Trophoblast cell (in vitro differentiated cells and primary cell): ENCODE measurements at regions not wholly inside any gene's neighbourhood (a gene's known extent, or its start where the extent isn't known, plus 50 kb on each side); places are given as distances from the start of the nearest gene placed in this dataset.
A peak's percentile ranks its signal among the peaks of the same experiment; 100 is the strongest.

Experiments
- DNase-seq, 2 donors: peaks; one replicate each; pipeline ENCODE4 v3.0.0-alpha.2; 2016
- H2AFZ ChIP-seq: 2 replicates; pipeline ENCODE4 v1.6.1; 2013; ENCODE audit warnings: low read length, moderate library complexity, mild to moderate bottlenecking; ENCODE audit not compliant: insufficient read depth, poor library complexity
- H2AK5ac ChIP-seq: 2 replicates; pipeline ENCODE4 v1.6.1; 2013; ENCODE audit warnings: mild to moderate bottlenecking, low read length
- H2BK120ac ChIP-seq: 2 replicates; pipeline ENCODE4 v1.6.1; 2013; ENCODE audit warnings: low read length, mild to moderate bottlenecking, moderate library complexity; ENCODE audit not compliant: insufficient read depth, poor library complexity
- H2BK12ac ChIP-seq: 2 replicates; pipeline ENCODE4 v1.6.1; 2013; ENCODE audit warnings: mild to moderate bottlenecking, low read length, moderate library complexity
- H2BK5ac ChIP-seq: 2 replicates; pipeline ENCODE4 v1.6.1; 2013; ENCODE audit warnings: low read length, low read depth, moderate library complexity, mild to moderate bottlenecking; ENCODE audit not compliant: poor library complexity
- H3K14ac ChIP-seq: 2 replicates; pipeline ENCODE4 v1.6.1; 2013; ENCODE audit warnings: mild to moderate bottlenecking, low read length
- H3K18ac ChIP-seq: 2 replicates; pipeline ENCODE4 v1.6.1; 2013; ENCODE audit warnings: mild to moderate bottlenecking, low read length
- H3K23ac ChIP-seq: 2 replicates; pipeline ENCODE4 v1.6.1; 2013; ENCODE audit warnings: low read length
- H3K27ac ChIP-seq: 2 replicates; pipeline ENCODE4 v1.5.1; 2013; ENCODE audit warnings: low read depth, mild to moderate bottlenecking, inconsistent platforms, low read length, moderate library complexity
- H3K27me3 ChIP-seq: 2 replicates; pipeline ENCODE4 v1.6.1; 2013; ENCODE audit warnings: inconsistent platforms, mild to moderate bottlenecking, low read length, moderate library complexity; ENCODE audit not compliant: insufficient read depth
- H3K36me3 ChIP-seq, 2 experiments: 1 replicate in 1 of 2; 2 replicates in 1 of 2; pipeline ENCODE4 v1.6.1; 2013; ENCODE audit warnings: low read length in 2 of 2, mild to moderate bottlenecking in 2 of 2, moderate library complexity in 1 of 2; ENCODE audit not compliant: insufficient read depth in 2 of 2, control insufficient read depth in 1 of 2
- H3K4ac ChIP-seq: 2 replicates; pipeline ENCODE4 v1.6.1; 2013; ENCODE audit warnings: low read depth, mild to moderate bottlenecking, low read length, moderate library complexity
- H3K4me1 ChIP-seq, 2 experiments: 1 replicate in 1 of 2; 2 replicates in 1 of 2; pipeline ENCODE4 v1.6.1; 2013; ENCODE audit warnings: low read length in 2 of 2, mild to moderate bottlenecking in 2 of 2, moderate library complexity in 1 of 2; ENCODE audit not compliant: insufficient read depth in 2 of 2, control insufficient read depth in 1 of 2
- H3K4me2 ChIP-seq: 2 replicates; pipeline ENCODE4 v1.6.1; 2013; ENCODE audit warnings: inconsistent platforms, mild to moderate bottlenecking, low read length, moderate library complexity
- H3K4me3 ChIP-seq: 2 replicates; pipeline ENCODE4 v1.5.1; 2013; ENCODE audit warnings: mild to moderate bottlenecking, low read depth, low read length, inconsistent platforms
- H3K79me1 ChIP-seq: one replicate; pipeline ENCODE4 v1.6.1; 2013; ENCODE audit warnings: low read length
- H3K79me2 ChIP-seq: 2 replicates; pipeline ENCODE4 v1.6.1; 2013; ENCODE audit warnings: low read length, mild to moderate bottlenecking; ENCODE audit not compliant: control insufficient read depth, insufficient read depth, poor library complexity
- H3K9ac ChIP-seq: 2 replicates; pipeline ENCODE4 v1.6.1; 2013; ENCODE audit warnings: mild to moderate bottlenecking, low read length
- H3K9me3 ChIP-seq: 2 replicates; pipeline ENCODE4 v1.6.1; 2013; ENCODE audit warnings: low read depth, mild to moderate bottlenecking, control low read depth, inconsistent platforms, low read length; ENCODE audit not compliant: insufficient read depth
- H4K12ac ChIP-seq: 2 replicates; pipeline ENCODE4 v1.6.1; 2013; ENCODE audit warnings: low read depth, mild to moderate bottlenecking, low read length, moderate library complexity
- H4K8ac ChIP-seq: 2 replicates; pipeline ENCODE4 v1.6.1; 2013; ENCODE audit warnings: low read depth, mild to moderate bottlenecking, low read length, moderate library complexity
- H4K91ac ChIP-seq: one replicate; pipeline ENCODE4 v1.6.1; 2013; ENCODE audit warnings: low read depth, mild to moderate bottlenecking, low read length, moderate library complexity
- WGBS: extraction: QIAGEN DNeasy Blood & Tissue Kit; methylation state at CpG from one replicate; pipeline ENCODE4 v1.1.7; 2013; ENCODE audit warnings: missing lambda C conversion rate; ENCODE audit not compliant: insufficient read length, insufficient coverage; ENCODE audit errors: extremely low coverage; 5-methylcytosine and 5-hydroxymethylcytosine counted together

DNA sequence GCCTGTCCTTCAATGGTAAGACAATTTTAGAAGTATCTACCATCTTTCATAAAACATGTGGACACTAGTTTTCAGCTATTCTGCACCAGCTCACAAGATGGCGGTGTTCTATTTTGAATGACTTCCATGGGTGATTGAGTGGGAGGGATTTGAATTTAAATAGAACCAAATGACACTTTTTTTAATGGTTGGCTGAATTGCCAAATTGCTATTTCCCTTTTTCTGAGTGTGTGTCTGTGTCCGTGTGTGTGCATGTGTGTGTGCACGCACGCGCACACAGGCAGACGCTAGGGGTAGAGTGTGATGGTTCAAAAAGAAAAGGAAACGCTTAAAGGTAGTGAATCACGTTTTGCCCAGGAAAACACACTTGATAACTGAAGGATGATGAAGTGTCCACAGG, 362.6 kb downstream of the DAD1 start:
- no peak overlapping the region for H3K4me3 ChIP-seq
- no peak overlapping the region for H4K8ac ChIP-seq
- H3K4me2 ChIP-seq, result no peak overlapping the region
- no peaks in the 10 kb centered on the region for H3K36me3 ChIP-seq
- H3K9me3 ChIP-seq, result no peaks in the 10 kb centered on the region
- no peaks in the 10 kb centered on the region for H3K79me1 ChIP-seq
- H4K91ac ChIP-seq, result no peak overlapping the region
- no peaks in the 10 kb centered on the region for H3K79me2 ChIP-seq
- no peak overlapping the region for H3K14ac ChIP-seq
- H2AK5ac ChIP-seq, result no peak overlapping the region
- H3K27me3 ChIP-seq, result no peaks in the 10 kb centered on the region
- H3K23ac ChIP-seq, result no peak overlapping the region
- no peak overlapping the region for H3K27ac ChIP-seq
- no peak overlapping the region for H2BK12ac ChIP-seq
- no peak overlapping the region for H4K12ac ChIP-seq
- no peak overlapping the region for H2BK5ac ChIP-seq
- H3K9ac ChIP-seq, result no peak overlapping the region
- no peak overlapping the region for H3K4ac ChIP-seq
- peak; percentile 12 to 40 for DNase-seq
- H2BK120ac ChIP-seq, result no peak overlapping the region
- H2AFZ ChIP-seq, result no peak overlapping the region
- H3K18ac ChIP-seq, result no peak overlapping the region
- no CpG with 5 or more reads among the region's 8 CpGs for WGBS
- no peaks in the 10 kb centered on the region for H3K4me1 ChIP-seq

DNA sequence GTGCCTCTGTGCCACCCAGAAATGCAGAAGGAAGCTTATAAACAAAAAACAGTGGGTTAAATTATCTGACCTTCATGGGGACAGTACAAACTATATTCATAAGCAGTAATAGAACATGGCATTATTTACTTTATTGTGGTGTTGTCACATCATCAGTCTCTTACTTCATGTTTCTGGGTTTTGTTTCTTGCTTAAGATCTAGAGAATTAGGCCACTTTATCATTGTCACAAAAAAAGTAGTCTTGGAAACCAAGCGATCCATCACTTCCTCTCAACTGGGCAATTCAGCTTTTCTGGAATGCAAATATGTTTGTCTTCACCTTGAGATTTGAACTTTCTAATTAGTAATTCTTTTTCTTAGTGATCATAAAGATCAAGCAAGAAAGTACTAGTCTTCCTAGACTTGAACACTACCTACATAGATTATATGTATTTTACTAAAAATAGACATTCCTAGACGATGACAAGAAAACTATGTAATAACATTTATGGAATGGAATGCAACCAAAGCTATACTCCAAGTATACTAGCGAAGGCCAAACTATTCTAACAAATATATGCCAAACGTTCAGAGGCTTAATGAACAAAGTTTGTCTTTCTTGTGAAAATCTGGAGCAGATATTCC, 363.4 kb downstream of the DAD1 start:
- Histone ChIP-seq H3K27me3 (no peaks in the 10 kb centered on the region), H2AFZ (no peak overlapping the region), H3K79me1 (no peaks in the 10 kb centered on the region), H2BK5ac (no peak overlapping the region), H3K4me1 (no peaks in the 10 kb centered on the region), H3K36me3 (no peaks in the 10 kb centered on the region), H3K18ac (no peak overlapping the region), H2BK12ac (no peak overlapping the region), H2AK5ac (no peak overlapping the region), H3K23ac (no peak overlapping the region), H4K12ac (no peak overlapping the region), H4K8ac (no peak overlapping the region), H3K9me3 (no peaks in the 10 kb centered on the region), H3K79me2 (no peaks in the 10 kb centered on the region), H3K27ac (no peak overlapping the region), H3K9ac (no peak overlapping the region), H3K4ac (no peak overlapping the region), H3K4me2 (no peak overlapping the region), H3K4me3 (no peak overlapping the region), H4K91ac (no peak overlapping the region), H2BK120ac (no peak overlapping the region), H3K14ac (no peak overlapping the region)
- WGBS, result no CpG with 5 or more reads among the region's 4 CpGs
- peak; percentile 15 to 78 for DNase-seq

DNA sequence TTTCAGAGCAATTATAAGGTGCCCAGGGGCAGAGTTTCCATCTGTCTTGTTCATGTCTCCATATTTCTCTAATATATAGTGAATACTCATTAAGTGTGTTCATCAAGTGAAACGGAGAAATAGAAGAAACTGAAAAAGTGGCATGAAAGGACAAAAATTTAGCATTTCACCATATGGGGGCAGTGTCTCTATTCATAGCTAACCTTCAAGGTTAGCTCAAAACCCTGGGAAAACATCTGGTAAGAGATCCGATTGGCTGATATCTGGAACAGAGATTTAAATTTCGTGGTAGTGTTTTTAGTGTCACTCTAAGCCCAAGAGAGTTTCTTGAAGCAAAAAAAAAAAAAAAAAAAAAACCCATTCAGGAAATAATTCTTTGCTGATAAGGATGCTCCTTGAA, 367.5 kb downstream of the DAD1 start:
- Histone ChIP-seq H3K79me2 (no peaks in the 10 kb centered on the region), H2AK5ac (no peak overlapping the region), H4K12ac (no peak overlapping the region), H2BK12ac (no peak overlapping the region), H3K27me3 (no peaks in the 10 kb centered on the region), H2BK120ac (no peak overlapping the region), H3K9ac (no peak overlapping the region), H3K4me3 (no peak overlapping the region), H3K79me1 (no peaks in the 10 kb centered on the region), H2AFZ (no peak overlapping the region), H3K14ac (no peak overlapping the region), H4K91ac (no peak overlapping the region), H3K4ac (no peak overlapping the region), H3K18ac (no peak overlapping the region), H3K4me1 (no peaks in the 10 kb centered on the region), H3K36me3 (no peaks in the 10 kb centered on the region), H3K23ac (no peak overlapping the region), H3K27ac (no peak overlapping the region), H3K9me3 (no peaks in the 10 kb centered on the region), H2BK5ac (no peak overlapping the region), H3K4me2 (no peak overlapping the region), H4K8ac (no peak overlapping the region)
- peak; percentile 11 to 65 for DNase-seq
- no CpG with 5 or more reads among the region's 3 CpGs for WGBS

DNA sequence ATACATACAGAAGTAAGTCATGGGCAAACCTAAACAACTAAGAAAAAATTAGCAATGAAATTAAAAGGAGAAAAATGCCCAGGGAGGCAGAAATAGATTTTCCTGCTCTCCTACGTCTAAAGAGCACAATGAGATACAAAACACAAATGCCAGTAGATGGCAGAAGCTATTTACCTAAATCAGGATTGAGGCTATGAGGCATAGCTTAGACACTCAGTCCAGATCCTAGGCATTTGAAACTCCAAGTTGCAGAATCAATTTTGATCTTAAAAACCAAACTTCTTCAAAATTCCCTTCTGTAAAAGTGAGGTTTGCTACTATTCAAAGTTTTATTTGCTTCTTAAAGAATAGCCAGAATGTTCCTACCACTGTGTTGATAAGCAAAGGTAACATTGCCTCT, 368.6 kb downstream of the DAD1 start:
- H4K8ac ChIP-seq, result no peak overlapping the region
- DNase-seq, result no peak
- H2BK120ac ChIP-seq, result no peak overlapping the region
- no peaks in the 10 kb centered on the region for H3K79me1 ChIP-seq
- no peaks in the 10 kb centered on the region for H3K4me1 ChIP-seq
- H3K79me2 ChIP-seq, result no peaks in the 10 kb centered on the region
- no peak overlapping the region for H3K4me3 ChIP-seq
- no peaks in the 10 kb centered on the region for H3K27me3 ChIP-seq
- H3K36me3 ChIP-seq, result no peaks in the 10 kb centered on the region
- H3K18ac ChIP-seq, result no peak overlapping the region
- no peak overlapping the region for H2AFZ ChIP-seq
- no peak overlapping the region for H3K4me2 ChIP-seq
- H3K4ac ChIP-seq, result no peak overlapping the region
- H4K91ac ChIP-seq, result no peak overlapping the region
- no peak overlapping the region for H2BK12ac ChIP-seq
- H2BK5ac ChIP-seq, result no peak overlapping the region
- no peak overlapping the region for H4K12ac ChIP-seq
- WGBS, result no CpG with 5 or more reads among the region's 1 CpG
- no peak overlapping the region for H3K9ac ChIP-seq
- H3K23ac ChIP-seq, result no peak overlapping the region
- H3K27ac ChIP-seq, result no peak overlapping the region
- no peak overlapping the region for H3K14ac ChIP-seq
- H3K9me3 ChIP-seq, result no peaks in the 10 kb centered on the region
- no peak overlapping the region for H2AK5ac ChIP-seq
